IgD-negative memory B cell (primary cell): ENCODE measurements at regions not wholly inside any gene's neighbourhood (a gene's known extent, or its start where the extent isn't known, plus 50 kb on each side); places are given as distances from the start of the nearest gene placed in this dataset.
A peak's percentile ranks its signal among the peaks of the same experiment; 100 is the strongest.
"Not testable (repeated sequence)": the region's sequence is repeated elsewhere in the genome, so short reads cannot be mapped to it uniquely, and the experiment has no call there.

Experiments used
- H3K27ac Mint-ChIP-seq, 3 donors: one replicate each; pipeline ENCODE4 v1.8.0; 2020 to 2022; ENCODE audit warnings: mild to moderate bottlenecking in 3 of 3, mixed read lengths in 3 of 3, moderate library complexity in 1 of 3
- H3K27me3 Mint-ChIP-seq: one replicate; pipeline ENCODE4 v1.8.0; 2021; ENCODE audit warnings: mixed read lengths
- H3K36me3 Mint-ChIP-seq: one replicate; pipeline ENCODE4 v1.8.0; 2020; ENCODE audit warnings: mild to moderate bottlenecking, mixed read lengths
- H3K4me1 Mint-ChIP-seq, 3 donors: one replicate each; pipeline ENCODE4 v1.8.0; 2020 to 2022; ENCODE audit warnings: mixed read lengths in 3 of 3, mild to moderate bottlenecking in 1 of 3
- H3K4me3 Mint-ChIP-seq, 4 donors: one replicate each; pipeline ENCODE4 v1.8.0; 2020 to 2022; ENCODE audit warnings: mild to moderate bottlenecking in 4 of 4, mixed read lengths in 4 of 4, moderate library complexity in 3 of 4
- H3K9me3 Mint-ChIP-seq, 3 donors: one replicate each; pipeline ENCODE4 v1.8.0; 2020 to 2021; ENCODE audit warnings: mixed read lengths in 3 of 3, mild to moderate bottlenecking in 1 of 3

GRCh38 chr2:128505150-128505490, 186.5 kb upstream of the HS6ST1 start:
- no peaks in the 10 kb centered on the region for H3K9me3 Mint-ChIP-seq
- peaks cover 6% of the 10 kb centered on the region for H3K27me3 Mint-ChIP-seq
- peaks cover 15 to 18% (median 16%) of the 10 kb centered on the region in 3 donors for H3K4me1 Mint-ChIP-seq
- H3K36me3 Mint-ChIP-seq = peaks cover 2% of the 10 kb centered on the region
- H3K27ac Mint-ChIP-seq = peak overlapping the region in 1 of 3 donors; percentile 66
- H3K4me3 Mint-ChIP-seq = peak overlapping the region in 2 of 4 donors; percentile 74 to 83

DNA sequence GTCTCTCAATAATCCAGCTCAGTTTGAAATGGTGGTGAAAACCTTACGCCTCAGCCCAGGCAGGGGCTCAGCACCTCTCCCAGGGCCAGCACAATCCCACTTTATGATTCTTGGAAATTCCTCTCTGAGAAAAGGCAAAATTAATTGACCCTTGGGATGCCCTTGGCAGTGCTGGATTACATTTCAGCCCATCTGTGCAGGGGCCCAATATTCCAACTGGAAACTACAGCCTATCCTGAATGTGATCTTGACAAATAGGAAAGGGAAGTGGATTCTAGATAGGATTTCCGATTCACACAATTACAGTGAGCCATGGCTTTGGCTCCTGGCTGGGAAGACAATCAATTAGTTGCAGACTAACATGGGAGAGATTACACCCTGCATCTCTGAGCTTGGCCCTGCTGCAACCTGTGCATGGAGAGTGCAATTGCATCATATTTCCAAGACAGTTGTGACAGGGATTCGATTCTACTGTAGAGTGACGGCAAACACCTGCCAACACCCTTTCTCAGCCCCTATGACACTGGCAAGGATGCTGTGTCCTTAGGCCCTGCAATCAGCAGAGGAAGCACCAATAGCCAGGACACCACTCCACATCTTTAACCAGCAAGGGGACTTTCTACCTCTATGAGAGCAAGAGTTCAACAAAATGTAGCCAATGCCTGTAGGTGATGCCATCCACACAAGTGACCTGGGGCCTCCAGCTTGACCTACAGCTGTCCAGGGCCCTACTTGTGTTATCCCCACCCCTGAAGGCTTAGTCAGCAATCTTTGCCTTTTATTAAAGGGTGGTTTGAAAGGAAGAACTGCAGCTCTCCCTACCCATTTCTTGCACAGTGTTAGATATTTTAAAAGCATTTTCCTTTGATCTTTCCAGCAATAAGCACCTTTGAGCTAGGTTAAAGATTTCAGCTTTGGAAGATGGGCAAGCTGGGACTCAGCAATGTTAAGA, 187.2 kb upstream of the HS6ST1 start:
- peaks cover 2% of the 10 kb centered on the region for H3K36me3 Mint-ChIP-seq

DNA sequence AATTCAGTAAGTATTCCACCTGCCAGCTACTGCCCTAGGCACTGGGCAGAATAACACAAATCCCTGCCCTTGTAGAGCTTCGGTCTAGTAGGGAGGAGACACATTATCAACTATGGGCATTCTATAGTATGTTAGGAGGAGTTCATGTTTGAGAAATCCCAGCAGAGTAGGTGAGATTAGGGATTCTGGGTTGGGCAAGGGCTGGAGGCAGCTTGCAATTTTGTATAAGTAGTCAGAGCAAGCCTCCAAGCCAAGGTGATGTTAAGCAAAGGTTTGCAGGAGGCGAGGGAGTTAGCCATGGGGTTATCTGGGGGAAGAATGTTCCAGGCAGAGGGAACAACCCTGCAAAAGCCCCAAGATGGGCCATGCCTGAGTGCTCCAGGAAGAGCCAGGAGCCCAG, 187.9 kb upstream of the HS6ST1 start:
- Mint-ChIP-seq H3K27me3 (peaks cover 7% of the 10 kb centered on the region), H3K4me3 (no peak overlapping the region), H3K9me3 (no peaks in the 10 kb centered on the region), H3K36me3 (peaks cover 2% of the 10 kb centered on the region), H3K4me1 (peaks cover 15 to 18% (median 16%) of the 10 kb centered on the region in 3 donors), H3K27ac (no peak overlapping the region)

More for the DNA sequence above, 187.2 kb upstream of the HS6ST1 start:
- H3K4me1 Mint-ChIP-seq = peaks cover 15 to 18% (median 16%) of the 10 kb centered on the region in 3 donors
- H3K27ac Mint-ChIP-seq = no peak overlapping the region
- H3K4me3 Mint-ChIP-seq = peak overlapping the region in 1 of 4 donors; percentile 28
- no peaks in the 10 kb centered on the region for H3K9me3 Mint-ChIP-seq
- peaks cover 6% of the 10 kb centered on the region for H3K27me3 Mint-ChIP-seq

DNA sequence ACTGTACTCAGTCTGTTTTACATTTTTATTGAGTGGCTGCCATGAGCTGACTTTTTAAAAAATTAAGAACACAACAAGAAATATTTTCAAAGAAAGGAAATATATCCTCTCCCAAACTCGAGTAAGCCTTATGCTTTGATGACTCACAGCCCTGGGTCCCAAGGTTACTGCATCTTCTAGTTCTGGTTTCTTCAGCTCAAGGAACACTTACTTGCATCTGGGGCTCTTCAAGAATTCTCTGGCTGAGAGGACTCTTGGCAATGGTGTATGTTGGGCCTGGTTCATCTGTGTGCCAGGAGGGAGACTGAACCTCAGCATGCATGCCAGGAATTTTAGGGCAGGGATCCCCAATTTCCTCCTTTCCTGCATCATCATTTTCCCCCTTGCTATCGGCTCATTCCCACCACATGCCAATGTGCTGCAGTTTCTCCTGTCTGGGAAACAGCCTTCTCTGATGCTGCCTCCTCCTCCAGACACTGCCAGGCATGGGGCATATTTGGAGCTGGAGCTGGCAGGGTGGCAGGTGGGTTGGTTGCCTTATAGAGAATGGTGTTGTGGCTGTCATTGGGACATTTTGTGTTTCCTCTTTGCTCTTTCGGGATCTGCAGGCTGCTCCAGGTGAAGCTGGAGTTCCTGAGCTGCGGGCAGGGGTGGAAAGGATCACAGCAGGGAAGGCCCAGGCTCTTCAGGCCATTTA, 192.2 kb upstream of the HS6ST1 start:
- H3K36me3 Mint-ChIP-seq = peaks cover 2% of the 10 kb centered on the region
- H3K4me3 Mint-ChIP-seq = no peak overlapping the region
- no peaks in the 10 kb centered on the region for H3K9me3 Mint-ChIP-seq
- no peak overlapping the region for H3K27ac Mint-ChIP-seq
- peaks cover 13 to 18% (median 13%) of the 10 kb centered on the region in 3 donors for H3K4me1 Mint-ChIP-seq
- peaks cover 4% of the 10 kb centered on the region for H3K27me3 Mint-ChIP-seq

- peaks cover 4% of the 10 kb centered on the region for H3K27me3 Mint-ChIP-seq
- no peak overlapping the region for H3K27ac Mint-ChIP-seq
- no peaks in the 10 kb centered on the region for H3K9me3 Mint-ChIP-seq
- H3K36me3 Mint-ChIP-seq = peaks cover 2% of the 10 kb centered on the region
- H3K4me3 Mint-ChIP-seq = peak overlapping the region in 1 of 4 donors; percentile 81
- peaks cover 12 to 18% (median 13%) of the 10 kb centered on the region in 3 donors for H3K4me1 Mint-ChIP-seq
Observed at GRCh38 chr2:128511731-128512378, 193.2 kb upstream of the HS6ST1 start.

GRCh38 chr2:128512379-128513115, 193.9 kb upstream of the HS6ST1 start:
- peaks cover 2% of the 10 kb centered on the region for H3K36me3 Mint-ChIP-seq
- H3K9me3 Mint-ChIP-seq = no peaks in the 10 kb centered on the region
- H3K27ac Mint-ChIP-seq = no peak overlapping the region
- no peak overlapping the region for H3K4me3 Mint-ChIP-seq
- H3K4me1 Mint-ChIP-seq = peaks cover 12 to 18% (median 13%) of the 10 kb centered on the region in 3 donors
- H3K27me3 Mint-ChIP-seq = peaks cover 4% of the 10 kb centered on the region

DNA sequence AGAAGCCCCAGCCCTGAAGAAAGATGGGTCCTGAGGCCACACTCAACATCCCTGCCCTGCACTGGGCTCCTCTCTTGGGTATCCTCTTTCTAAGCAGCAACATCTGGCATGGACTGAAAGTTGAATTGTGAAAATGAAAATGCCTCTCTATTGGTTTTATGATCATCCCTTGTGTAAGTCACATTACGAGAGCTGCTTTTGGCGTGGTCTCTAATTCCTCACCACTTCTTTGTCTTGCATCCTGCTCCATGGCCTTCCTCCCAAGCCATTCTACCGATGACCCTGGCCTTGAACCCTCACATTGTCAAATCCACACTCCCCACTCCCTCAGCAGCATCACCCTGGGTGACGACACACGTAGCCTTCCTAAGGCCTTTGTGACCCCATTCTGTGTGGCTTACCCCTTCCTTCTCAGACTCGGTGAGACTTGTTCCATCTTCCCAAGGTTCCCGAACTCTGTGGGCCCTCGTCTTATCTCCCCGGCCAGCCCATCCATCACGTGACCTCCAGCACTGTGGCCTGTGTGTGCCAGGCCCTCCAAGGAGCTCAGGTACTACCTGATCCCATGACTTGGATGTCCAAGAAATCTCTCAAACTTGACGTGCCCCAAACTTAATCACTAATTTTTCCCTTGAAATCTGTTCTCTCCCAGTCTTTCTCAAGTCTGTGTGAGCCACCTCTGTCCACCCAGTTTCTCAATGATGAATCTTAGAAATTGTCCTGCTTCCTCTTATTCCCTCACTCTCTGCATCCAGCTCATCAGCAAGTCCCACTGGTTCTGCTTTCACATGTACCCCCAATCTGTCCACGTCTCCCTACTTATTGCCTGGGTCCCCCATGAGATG, 194.7 kb upstream of the HS6ST1 start:
- Mint-ChIP-seq H3K27ac (peak overlapping the region in 1 of 3 donors; percentile 6), H3K36me3 (peaks cover 2% of the 10 kb centered on the region), H3K27me3 (peaks cover 4% of the 10 kb centered on the region), H3K9me3 (no peaks in the 10 kb centered on the region), H3K4me3 (peak overlapping the region in 2 of 4 donors; percentile 53), H3K4me1 (peaks cover 12 to 18% (median 13%) of the 10 kb centered on the region in 3 donors)

- peaks cover 2% of the 10 kb centered on the region for H3K36me3 Mint-ChIP-seq
- H3K4me1 Mint-ChIP-seq = peaks cover 12 to 18% (median 13%) of the 10 kb centered on the region in 3 donors
Observed at GRCh38 chr2:128513961-128514283, 195.3 kb upstream of the HS6ST1 start.

DNA sequence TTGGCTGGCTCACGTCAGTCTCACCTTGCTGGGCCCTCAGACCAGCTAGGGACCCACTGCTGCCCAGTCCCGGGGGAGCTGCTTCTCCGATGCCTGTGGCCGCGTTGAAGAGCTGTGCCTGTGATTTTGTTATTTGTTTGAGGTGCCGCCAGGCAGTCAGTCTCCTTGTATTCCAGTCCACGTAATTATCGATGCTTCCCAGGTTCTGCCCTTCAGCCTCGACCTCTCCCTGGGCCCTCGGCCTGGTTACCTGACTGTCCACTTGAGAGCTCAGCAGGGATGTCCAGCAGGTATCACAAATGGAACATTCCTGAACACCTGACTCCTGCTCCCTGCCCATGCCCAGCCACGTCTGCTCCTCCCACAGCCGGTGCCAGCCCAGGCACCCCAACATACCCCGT, 195.9 kb upstream of the HS6ST1 start:
- H3K4me1 Mint-ChIP-seq = peaks cover 12 to 18% (median 13%) of the 10 kb centered on the region in 3 donors
- H3K4me3 Mint-ChIP-seq = peak overlapping the region in 2 of 4 donors; percentile 17 to 43
- H3K27me3 Mint-ChIP-seq = peaks cover 4% of the 10 kb centered on the region
- H3K9me3 Mint-ChIP-seq = no peaks in the 10 kb centered on the region
- H3K36me3 Mint-ChIP-seq = peaks cover 2% of the 10 kb centered on the region
- no peak overlapping the region for H3K27ac Mint-ChIP-seq

More at GRCh38 chr2:128513961-128514283, 195.3 kb upstream of the HS6ST1 start:
- Mint-ChIP-seq H3K27ac (peak overlapping the region in 1 of 3 donors; percentile 6), H3K9me3 (no peaks in the 10 kb centered on the region), H3K27me3 (peaks cover 4% of the 10 kb centered on the region), H3K4me3 (peak overlapping the region in 2 of 4 donors; percentile 33 to 53)

DNA sequence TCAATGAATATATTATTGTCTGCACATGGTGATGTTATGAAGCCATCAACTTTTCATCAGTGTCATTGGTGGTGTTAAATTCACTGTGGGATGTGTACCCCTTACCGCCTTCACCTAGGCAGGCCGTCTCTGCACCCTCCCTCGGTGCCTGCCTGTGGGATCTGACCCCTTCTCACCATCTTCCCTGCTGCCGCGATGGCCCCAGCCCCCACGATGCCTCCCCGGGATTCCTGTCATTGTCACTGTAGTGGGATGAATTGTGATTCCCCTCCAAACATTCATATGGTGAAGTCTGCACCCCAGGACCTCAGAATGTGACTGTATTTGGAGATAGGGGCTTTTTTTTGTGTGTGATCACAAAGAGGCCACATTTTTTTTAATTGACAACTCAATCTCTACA, 198.3 kb upstream of the HS6ST1 start:
- H3K27ac Mint-ChIP-seq = no peak overlapping the region
- H3K27me3 Mint-ChIP-seq = peaks cover 5% of the 10 kb centered on the region
- no peaks in the 10 kb centered on the region for H3K9me3 Mint-ChIP-seq
- H3K36me3 Mint-ChIP-seq = peaks cover 2% of the 10 kb centered on the region
- H3K4me3 Mint-ChIP-seq = no peak overlapping the region
- H3K4me1 Mint-ChIP-seq = peaks cover 12 to 18% (median 13%) of the 10 kb centered on the region in 3 donors

GRCh38 chr2:128519028-128519427, 200.4 kb upstream of the HS6ST1 start:
- not testable (repeated sequence) for H3K4me1 Mint-ChIP-seq, H3K27ac Mint-ChIP-seq, H3K27me3 Mint-ChIP-seq, H3K9me3 Mint-ChIP-seq, H3K4me3 Mint-ChIP-seq, H3K36me3 Mint-ChIP-seq

- peaks cover 6% of the 10 kb centered on the region for H3K27me3 Mint-ChIP-seq
- peaks cover 2% of the 10 kb centered on the region for H3K36me3 Mint-ChIP-seq
- no peak overlapping the region for H3K4me3 Mint-ChIP-seq
- peaks cover 0 to 2% (median 2%) of the 10 kb centered on the region in 3 donors for H3K4me1 Mint-ChIP-seq
- peak overlapping the region in 1 of 3 donors; percentile 90 for H3K27ac Mint-ChIP-seq
- H3K9me3 Mint-ChIP-seq = peaks cover 2 to 4% (median 3%) of the 10 kb centered on the region in 3 donors
Observed at GRCh38 chr2:128519517-128520215, 201.0 kb upstream of the HS6ST1 start.

- Mint-ChIP-seq H3K9me3 (peaks cover 2 to 4% (median 3%) of the 10 kb centered on the region in 3 donors), H3K36me3 (peaks cover 2% of the 10 kb centered on the region), H3K27ac (peak overlapping the region in 1 of 3 donors; percentile 90), H3K4me1 (no peaks in the 10 kb centered on the region), H3K27me3 (peaks cover 6% of the 10 kb centered on the region), H3K4me3 (peak overlapping the region in 2 of 4 donors; percentile 27 to 43)
Observed at GRCh38 chr2:128520340-128520739, 201.7 kb upstream of the HS6ST1 start.
